PC-3 (cell line): ENCODE measurements at regions not wholly inside any gene's neighbourhood (a gene's known extent, or its start where the extent isn't known, plus 50 kb on each side); places are given as distances from the start of the nearest gene placed in this dataset.

ENCODE experiments used
- EZH2 ChIP-seq: fragments of 300-600 bp; sonication (generic); IDR thresholded peaks from one replicate; pipeline ENCODE4 v1.6.1; 2017; ENCODE audit warnings: antibody characterized with exemption, mild to moderate bottlenecking, low read length; ENCODE audit not compliant: unreplicated experiment
- EZH2phosphoT487 ChIP-seq: fragments of 300-600 bp; sonication (generic); IDR thresholded peaks from 2 replicates; pipeline ENCODE4 v1.6.1; 2018; ENCODE audit warnings: mild to moderate bottlenecking, antibody characterized with exemption, low read length, borderline replicate concordance
- TF ChIP-seq, protein P1 (sequence below): fragments of 300-600 bp; sonication (generic); conservative IDR thresholded peaks from 2 replicates; pipeline ENCODE4 v1.5.1; 2017; ENCODE audit warnings: antibody characterized with exemption, low read depth, mild to moderate bottlenecking, low read length

DNA sequence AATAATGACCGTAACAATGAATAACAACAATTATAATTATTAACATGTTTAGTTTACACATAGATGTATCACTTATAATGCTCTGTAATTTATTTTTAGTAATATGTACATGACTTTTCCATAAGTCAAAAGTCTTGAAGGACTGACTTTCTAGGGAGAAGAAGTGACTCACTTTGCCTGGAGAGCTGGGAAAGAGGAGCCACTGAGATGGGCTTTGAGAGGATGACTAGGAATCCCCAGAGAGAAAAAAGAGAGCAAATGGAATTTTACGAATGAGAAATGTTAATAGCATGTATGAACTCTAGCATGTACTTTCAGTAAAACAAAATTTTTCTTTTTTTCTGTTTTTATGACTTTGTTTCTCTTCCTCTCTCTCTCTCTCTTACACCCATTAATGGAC is 67.8 kb upstream of the RALY start:
- TF ChIP-seq EZH2phosphoT487 (no peak), EZH2 (no peak)
- TF ChIP-seq, protein P1, sequence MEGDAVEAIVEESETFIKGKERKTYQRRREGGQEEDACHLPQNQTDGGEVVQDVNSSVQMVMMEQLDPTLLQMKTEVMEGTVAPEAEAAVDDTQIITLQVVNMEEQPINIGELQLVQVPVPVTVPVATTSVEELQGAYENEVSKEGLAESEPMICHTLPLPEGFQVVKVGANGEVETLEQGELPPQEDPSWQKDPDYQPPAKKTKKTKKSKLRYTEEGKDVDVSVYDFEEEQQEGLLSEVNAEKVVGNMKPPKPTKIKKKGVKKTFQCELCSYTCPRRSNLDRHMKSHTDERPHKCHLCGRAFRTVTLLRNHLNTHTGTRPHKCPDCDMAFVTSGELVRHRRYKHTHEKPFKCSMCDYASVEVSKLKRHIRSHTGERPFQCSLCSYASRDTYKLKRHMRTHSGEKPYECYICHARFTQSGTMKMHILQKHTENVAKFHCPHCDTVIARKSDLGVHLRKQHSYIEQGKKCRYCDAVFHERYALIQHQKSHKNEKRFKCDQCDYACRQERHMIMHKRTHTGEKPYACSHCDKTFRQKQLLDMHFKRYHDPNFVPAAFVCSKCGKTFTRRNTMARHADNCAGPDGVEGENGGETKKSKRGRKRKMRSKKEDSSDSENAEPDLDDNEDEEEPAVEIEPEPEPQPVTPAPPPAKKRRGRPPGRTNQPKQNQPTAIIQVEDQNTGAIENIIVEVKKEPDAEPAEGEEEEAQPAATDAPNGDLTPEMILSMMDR, result no peak
